Erythroblast (primary cell): ENCODE measurements at regions not wholly inside any gene's neighbourhood (a gene's known extent, or its start where the extent isn't known, plus 50 kb on each side); places are given as distances from the start of the nearest gene placed in this dataset.

ENCODE experiments used
- GATA1 ChIP-seq: IDR thresholded peaks from 2 replicates; pipeline ENCODE4 v1.6.1; 2011; ENCODE audit warnings: low read depth, mild to moderate bottlenecking, control low read depth, low read length, moderate library complexity
- POLR2A ChIP-seq: IDR thresholded peaks from 2 replicates; pipeline ENCODE4 v1.6.1; 2011; ENCODE audit warnings: mild to moderate bottlenecking, low read length

- no peak for TF ChIP-seq POLR2A
- no peak for TF ChIP-seq GATA1
These were observed 58.5 kb upstream of the SYPL1 start for GRCh38 chr7:106170651-106171050.
